Prostate gland (tissue), 2 donors: ENCODE measurements at regions not wholly inside any gene's neighbourhood (a gene's known extent, or its start where the extent isn't known, plus 50 kb on each side); places are given as distances from the start of the nearest gene placed in this dataset.

Experiments
- CTCF ChIP-seq, 4 experiments: fragments of 200-600 bp in 2 of 4; fragments of 450-650 bp in 2 of 4; sonication (generic) in 2 of 4; IDR thresholded peaks; 1 replicate in 3 of 4; 2 replicates in 1 of 4; pipeline ENCODE4 v1.5.1; 2016 to 2019; ENCODE audit warnings: antibody characterized with exemption in 4 of 4, mild to moderate bottlenecking in 2 of 4, moderate library complexity in 2 of 4
- POLR2A ChIP-seq: fragments of 450-650 bp; IDR thresholded peaks from one replicate; pipeline ENCODE4 v1.6.1; 2016; ENCODE audit warnings: antibody characterized with exemption, mild to moderate bottlenecking

- TF ChIP-seq CTCF (IDR thresholded peaks at IDR 0.05) = no peak
- TF ChIP-seq POLR2A = no peak
Measured at GRCh38 chr1:193368302-193368701, 181.9 kb upstream of the B3GALT2 start.
